KG1 (cell line): ENCODE measurements at regions not wholly inside any gene's neighbourhood (a gene's known extent, or its start where the extent isn't known, plus 50 kb on each side); places are given as distances from the start of the nearest gene placed in this dataset.
"Not testable (repeated sequence)": the region's sequence is repeated elsewhere in the genome, so short reads cannot be mapped to it uniquely, and the experiment has no call there.

Source experiments
- DNase-seq: peaks from one replicate; lab custom pipeline; 2025; lab: John Stamatoyannopoulos, UW

GRCh38 chr5:124619121-124619520 lies 127.3 kb downstream of the ZNF608 start:
- DNase-seq = no peak

DNA sequence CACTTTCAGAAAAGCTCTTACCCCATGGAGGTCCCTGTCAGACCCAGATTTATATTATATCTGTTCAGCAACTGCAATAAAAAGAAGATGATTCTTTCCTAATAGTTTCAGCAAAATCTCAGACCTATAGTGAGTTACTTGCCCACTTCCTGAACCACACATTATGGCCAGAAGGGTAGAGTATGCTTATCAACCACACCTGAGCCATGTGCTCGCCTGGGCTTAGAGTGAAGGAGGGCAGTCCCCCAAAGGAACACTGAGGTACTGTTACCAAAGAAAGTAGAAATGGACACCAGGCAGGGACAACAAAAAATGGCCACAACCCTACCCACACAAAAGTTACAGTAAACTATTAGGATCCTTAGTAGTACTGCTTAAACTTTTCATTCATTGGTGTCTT lies 128.7 kb downstream of the ZNF608 start:
- no peak for DNase-seq

GRCh38 chr5:124614836-124615385 lies 131.5 kb downstream of the ZNF608 start:
- DNase-seq = no peak

GRCh38 chr5:124614105-124614504 lies 132.3 kb downstream of the ZNF608 start:
- DNase-seq = no peak

DNA sequence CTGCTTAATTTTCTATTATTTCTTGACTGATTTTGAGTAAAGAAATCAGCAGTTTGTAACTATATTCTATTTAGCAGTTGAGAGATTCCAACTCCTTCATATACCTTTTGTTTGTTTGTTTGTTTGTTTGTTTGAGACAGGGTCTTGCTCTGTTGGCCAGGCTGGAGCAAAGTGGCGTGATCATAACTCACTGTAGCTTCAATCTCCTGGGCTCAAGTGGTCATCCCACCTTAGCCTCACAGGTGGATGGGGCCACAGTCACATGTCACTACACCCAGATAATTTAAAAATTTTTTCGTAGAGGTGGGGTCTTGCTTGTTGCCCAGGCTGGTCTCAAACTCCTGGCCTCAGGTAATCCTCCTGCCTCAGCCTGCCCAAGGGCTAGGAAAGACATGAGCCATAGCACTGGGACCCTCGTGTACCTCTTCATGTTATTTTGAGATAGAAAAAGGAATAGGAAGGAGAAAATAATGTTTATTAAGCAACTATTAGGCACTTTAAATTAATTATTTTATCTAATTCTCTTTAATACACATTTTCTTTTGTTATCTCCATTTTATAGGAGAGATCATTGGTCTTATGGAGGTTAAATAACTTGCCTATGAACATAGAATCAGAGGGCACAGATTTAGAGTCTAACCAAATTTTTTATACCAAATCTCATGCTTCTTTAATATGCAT lies 133.0 kb downstream of the ZNF608 start:
- no peak for DNase-seq

- DNase-seq = no peak
Measured at GRCh38 chr5:124612023-124612422, 134.4 kb downstream of the ZNF608 start.

GRCh38 chr5:124611262-124611661 lies 135.2 kb downstream of the ZNF608 start:
- not testable (repeated sequence) for DNase-seq

- not testable (repeated sequence) for DNase-seq
Measured at GRCh38 chr5:124609685-124610084, 136.8 kb downstream of the ZNF608 start.

DNA sequence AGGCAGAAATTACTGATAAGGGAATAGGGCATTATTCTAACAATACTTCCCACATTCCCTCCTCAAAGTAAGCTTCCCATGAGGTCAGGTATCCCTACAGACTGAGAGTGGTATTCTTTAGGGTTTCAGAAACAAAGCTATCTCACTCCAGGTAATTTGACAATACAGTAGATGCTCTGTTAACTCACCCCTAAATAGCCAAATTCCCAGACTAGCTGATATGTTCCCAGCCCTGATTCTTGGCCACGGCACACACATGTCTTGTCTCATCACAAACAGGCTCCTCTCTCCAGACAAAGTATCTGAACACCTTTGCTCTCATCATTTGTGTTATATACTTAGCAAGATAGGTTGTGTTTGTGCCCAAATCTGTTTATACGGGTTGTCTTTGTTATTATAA lies 139.9 kb downstream of the ZNF608 start:
- no peak for DNase-seq

DNA sequence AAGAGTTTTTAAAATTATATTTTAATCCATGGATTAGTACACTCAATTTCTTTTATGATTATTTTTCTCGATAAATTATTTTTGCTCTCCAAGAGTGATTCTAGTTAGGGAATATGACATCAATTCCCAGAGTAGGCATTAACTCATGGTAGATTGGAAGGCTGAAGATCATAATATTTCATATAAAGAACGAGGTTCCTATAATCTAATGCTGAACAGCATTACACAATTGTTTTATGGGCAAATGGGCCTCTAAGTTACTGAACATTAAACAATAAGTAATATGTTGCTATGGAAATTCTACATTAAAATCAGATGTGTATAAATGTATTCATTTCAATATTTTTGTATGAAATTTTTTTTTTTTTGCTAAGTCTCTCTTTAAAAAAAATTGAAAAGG lies 140.3 kb downstream of the ZNF608 start:
- DNase-seq = no peak

DNA sequence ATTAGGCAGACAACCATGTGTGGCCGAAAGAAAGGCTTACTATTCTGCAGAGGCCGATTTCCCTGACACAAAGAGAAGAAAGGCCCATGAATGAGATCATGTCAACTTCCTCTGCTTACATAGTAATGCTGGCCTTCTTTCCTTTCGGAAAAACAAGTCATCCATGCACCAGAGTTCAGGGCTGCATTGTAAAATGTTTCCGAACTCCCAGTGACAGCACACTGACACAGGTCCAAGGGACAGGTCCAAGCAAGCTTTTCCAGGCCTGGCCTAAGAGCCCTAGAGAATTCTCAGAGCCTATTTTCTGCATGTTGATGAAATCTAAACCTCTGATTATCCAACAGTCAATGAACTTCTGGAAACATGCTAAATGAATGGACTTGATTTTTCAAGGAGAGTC lies 140.9 kb downstream of the ZNF608 start:
- DNase-seq = no peak

- DNase-seq = no peak
Measured at GRCh38 chr5:124604419-124604818, 142.0 kb downstream of the ZNF608 start.

DNA sequence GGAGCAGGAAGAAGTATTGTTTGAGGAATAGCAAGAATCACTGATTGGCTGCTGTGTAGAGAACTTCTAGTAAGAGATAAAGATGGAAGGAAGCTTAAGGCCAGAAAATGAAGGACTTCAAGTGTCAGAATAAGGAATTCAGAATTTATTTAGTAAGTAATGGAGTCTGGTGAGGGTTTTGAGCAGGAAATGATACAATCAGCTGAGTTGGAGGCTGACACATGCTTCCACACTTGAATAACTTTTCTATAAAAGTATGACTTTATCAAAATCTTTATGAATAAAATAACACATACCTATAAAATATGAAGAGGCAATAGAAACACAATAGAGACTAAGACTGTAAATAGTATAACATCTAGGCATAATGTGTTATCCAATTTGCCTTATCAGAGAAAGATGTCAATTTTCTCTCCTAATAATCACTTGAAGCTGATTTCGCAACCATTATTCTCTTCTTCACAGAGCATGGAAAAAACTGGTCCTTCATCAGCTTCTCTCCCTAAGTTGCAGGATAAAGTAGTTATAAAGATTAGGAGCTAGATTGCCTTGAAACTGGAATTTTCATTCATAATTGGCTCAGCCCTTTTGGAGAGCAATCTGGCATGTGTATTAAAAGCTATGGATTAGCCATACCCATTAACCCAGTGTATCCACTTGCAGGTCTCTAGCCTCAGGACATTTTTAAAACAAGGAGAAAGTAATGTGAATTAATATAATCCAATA lies 143.4 kb downstream of the ZNF608 start:
- no peak for DNase-seq

DNA sequence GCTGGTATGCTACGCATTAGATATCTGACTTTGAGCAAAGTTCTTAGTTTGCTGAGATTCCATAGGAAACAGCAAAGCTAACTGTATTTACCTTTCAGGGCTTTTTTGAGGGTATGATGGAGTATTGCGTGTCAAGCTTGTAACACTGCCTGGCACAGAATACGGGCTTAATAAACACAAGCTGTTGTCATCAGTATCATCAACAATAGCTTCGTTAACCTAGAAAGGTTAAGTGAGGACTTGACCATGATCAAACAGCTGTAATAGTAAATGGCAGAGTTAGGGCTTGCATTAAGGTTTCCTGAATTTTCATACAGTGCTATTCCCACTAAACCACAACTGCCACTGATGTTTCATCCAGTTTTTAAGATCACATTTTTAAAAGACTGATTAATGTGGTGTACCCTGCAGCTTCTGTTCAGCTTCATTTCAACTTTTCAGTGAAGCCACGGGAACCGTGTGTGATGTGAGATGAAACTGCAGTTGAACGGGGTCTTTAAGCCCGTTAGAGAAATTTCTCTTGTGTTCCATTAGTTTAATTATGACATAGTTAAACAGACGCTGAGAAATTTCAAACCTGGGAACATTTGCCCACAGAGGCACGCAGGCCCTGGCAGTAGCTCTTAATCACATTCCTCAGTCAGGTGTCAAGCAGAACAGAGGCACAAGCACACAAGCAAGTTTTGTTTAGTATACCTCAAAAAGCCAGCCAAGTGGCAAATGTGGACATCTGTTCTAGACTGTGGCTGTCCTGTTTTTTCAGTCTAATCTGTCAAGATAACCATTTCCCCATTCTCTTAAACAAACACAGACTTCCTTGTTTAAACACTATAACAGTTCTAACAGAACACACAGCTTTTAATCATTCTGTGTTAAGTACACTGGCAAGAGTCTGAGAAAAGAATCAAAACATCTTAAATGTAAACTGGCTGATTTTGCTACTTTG lies 147.1 kb downstream of the ZNF608 start:
- DNase-seq = no peak

GRCh38 chr5:124596595-124597421 lies 149.6 kb downstream of the ZNF608 start:
- no peak for DNase-seq

GRCh38 chr5:124593952-124594351 lies 152.5 kb downstream of the ZNF608 start:
- no peak for DNase-seq

- DNase-seq = no peak
Measured at GRCh38 chr5:124592891-124593290, 153.5 kb downstream of the ZNF608 start.

DNA sequence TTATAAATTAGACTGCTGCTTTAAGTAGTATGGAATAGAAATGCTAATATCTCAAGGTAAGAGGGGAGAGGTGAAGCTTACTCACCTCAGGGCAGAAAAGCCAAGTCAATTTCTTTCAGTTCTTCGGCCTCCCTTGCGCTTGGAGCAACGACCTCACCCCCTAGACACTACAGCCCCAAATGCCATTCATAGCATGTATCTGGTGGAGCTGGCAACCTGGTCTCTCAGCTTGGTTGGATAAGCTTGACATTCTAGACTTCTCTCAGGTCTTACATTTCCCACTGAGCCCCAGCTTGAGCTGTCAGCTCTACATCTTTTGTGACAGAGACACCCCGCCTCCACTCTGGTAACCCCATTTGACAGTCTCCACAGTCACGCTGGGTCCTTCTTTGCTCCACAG lies 154.9 kb downstream of the ZNF608 start:
- no peak for DNase-seq

DNA sequence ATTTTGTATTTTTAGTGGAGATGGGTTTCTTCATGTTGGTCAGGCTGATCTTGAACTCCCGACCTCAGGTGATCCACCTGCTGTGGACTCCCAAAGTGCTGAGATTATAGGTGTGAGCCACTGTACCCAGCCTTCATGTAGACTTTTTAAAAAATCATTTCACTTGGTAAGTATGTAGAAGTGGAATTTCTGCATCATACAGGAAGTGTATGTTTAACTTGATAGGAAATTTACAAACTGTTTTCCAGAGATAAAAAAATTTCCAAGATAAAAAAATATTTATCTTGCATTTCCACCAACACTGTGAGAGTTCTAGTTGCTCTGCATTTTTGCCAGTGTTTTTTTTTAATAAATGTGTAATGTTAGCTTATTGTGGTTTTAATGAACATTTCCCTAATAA lies 155.8 kb downstream of the ZNF608 start:
- DNase-seq = no peak

DNA sequence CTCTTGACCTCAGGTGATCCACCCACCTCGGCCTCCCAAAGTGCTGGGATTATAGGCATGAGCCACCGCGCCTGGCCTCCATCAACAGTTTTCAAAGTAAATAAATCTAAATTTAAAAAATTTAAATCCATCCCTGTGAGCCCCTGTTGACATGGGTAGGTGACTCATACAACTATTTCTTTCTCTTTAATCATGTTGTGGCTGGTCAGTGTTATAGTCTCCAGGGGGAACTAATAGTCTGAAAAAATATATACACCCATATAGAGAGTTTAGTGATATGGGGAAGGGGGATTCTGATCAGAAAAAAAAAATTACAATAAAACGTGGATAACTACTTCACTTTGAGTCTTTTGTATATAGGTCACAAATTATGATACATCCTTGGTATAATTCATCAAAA lies 159.2 kb downstream of the ZNF608 start:
- no peak for DNase-seq

DNA sequence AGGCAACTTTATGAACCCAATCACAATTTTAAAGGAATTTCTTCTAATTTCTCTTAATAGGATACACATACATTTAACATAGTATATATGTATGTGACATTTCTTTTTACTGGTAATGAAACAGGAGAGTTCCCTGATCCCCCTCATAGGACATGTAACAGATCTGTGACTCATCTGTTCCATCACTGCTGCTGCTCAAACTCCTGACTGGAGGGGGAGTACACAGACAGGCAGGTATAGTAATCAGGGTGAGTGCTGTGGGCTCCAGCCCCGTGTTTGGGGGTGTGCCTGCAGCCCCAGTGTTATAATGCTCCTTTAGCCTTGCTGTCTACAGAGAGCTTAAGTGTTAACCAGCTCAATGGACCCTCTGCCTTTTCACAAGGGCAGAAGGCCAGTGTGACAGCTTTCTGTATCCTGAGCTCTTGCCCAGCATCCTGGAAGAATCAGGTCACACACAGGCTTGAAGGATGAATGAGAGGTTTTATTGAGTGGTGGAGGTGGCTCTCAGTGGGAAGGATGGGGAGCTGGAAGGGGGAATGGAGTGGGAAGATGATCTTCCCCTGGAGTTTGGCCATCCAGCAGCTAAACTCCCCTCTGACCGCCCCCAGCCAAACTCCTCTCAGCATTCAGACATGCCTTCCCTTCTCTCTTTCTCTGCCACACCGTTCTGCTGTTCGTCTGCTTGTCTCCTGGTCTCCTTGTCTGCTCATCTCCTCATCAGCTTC lies 161.3 kb downstream of the ZNF608 start:
- no peak for DNase-seq
